ENCODE measurements at regions not wholly inside any gene's neighbourhood (a gene's known extent, or its start where the extent isn't known, plus 50 kb on each side); places are given as distances from the start of the nearest gene placed in this dataset.

GRCh38 chr3:65172209-65172608 is 484.4 kb upstream of the ADAMTS9 start (continued):
- no peak for TF ChIP-seq STAT6 (CRISPR knock-in tag; conservative IDR thresholded peaks at IDR 0.05; ENCODE audit: low read depth)

- no peak overlapping the region for H3K4me3 Mint-ChIP-seq
- H3K36me3 Mint-ChIP-seq: no peaks in the 10 kb centered on the region
- TF ChIP-seq AR (CRISPR knock-in tag; IDR thresholded peaks at IDR 0.05) (no peak), ZBTB21 (CRISPR knock-in tag; IDR thresholded peaks at IDR 0.05; ENCODE audit: borderline replicate concordance) (no peak), HMGA2 (CRISPR knock-in tag; IDR thresholded peaks at IDR 0.05) (no peak), ETV6 (CRISPR knock-in tag; IDR thresholded peaks at IDR 0.05) (no peak), MYBL2 (CRISPR knock-in tag; IDR thresholded peaks at IDR 0.05) (no peak), ZNF425 (CRISPR knock-in tag; conservative IDR thresholded peaks at IDR 0.05) (no peak), SP1 (CRISPR knock-in tag; conservative IDR thresholded peaks at IDR 0.05) (no peak), SMAD3 (CRISPR knock-in tag; IDR thresholded peaks at IDR 0.05; ENCODE audit: borderline replicate concordance) (no peak), TCF7 (CRISPR knock-in tag; IDR thresholded peaks at IDR 0.05; ENCODE audit: low read depth) (no peak)
- TF ChIP-seq, protein P1, sequence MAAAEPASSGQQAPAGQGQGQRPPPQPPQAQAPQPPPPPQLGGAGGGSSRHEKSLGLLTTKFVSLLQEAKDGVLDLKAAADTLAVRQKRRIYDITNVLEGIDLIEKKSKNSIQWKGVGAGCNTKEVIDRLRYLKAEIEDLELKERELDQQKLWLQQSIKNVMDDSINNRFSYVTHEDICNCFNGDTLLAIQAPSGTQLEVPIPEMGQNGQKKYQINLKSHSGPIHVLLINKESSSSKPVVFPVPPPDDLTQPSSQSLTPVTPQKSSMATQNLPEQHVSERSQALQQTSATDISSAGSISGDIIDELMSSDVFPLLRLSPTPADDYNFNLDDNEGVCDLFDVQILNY (CRISPR knock-in tag; IDR thresholded peaks at IDR 0.05): no peak
- TF ChIP-seq, protein P2, sequence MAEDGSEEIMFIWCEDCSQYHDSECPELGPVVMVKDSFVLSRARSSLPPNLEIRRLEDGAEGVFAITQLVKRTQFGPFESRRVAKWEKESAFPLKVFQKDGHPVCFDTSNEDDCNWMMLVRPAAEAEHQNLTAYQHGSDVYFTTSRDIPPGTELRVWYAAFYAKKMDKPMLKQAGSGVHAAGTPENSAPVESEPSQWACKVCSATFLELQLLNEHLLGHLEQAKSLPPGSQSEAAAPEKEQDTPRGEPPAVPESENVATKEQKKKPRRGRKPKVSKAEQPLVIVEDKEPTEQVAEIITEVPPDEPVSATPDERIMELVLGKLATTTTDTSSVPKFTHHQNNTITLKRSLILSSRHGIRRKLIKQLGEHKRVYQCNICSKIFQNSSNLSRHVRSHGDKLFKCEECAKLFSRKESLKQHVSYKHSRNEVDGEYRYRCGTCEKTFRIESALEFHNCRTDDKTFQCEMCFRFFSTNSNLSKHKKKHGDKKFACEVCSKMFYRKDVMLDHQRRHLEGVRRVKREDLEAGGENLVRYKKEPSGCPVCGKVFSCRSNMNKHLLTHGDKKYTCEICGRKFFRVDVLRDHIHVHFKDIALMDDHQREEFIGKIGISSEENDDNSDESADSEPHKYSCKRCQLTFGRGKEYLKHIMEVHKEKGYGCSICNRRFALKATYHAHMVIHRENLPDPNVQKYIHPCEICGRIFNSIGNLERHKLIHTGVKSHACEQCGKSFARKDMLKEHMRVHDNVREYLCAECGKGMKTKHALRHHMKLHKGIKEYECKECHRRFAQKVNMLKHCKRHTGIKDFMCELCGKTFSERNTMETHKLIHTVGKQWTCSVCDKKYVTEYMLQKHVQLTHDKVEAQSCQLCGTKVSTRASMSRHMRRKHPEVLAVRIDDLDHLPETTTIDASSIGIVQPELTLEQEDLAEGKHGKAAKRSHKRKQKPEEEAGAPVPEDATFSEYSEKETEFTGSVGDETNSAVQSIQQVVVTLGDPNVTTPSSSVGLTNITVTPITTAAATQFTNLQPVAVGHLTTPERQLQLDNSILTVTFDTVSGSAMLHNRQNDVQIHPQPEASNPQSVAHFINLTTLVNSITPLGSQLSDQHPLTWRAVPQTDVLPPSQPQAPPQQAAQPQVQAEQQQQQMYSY (CRISPR knock-in tag; IDR thresholded peaks at IDR 0.05): no peak
- TF ChIP-seq, protein P3, sequence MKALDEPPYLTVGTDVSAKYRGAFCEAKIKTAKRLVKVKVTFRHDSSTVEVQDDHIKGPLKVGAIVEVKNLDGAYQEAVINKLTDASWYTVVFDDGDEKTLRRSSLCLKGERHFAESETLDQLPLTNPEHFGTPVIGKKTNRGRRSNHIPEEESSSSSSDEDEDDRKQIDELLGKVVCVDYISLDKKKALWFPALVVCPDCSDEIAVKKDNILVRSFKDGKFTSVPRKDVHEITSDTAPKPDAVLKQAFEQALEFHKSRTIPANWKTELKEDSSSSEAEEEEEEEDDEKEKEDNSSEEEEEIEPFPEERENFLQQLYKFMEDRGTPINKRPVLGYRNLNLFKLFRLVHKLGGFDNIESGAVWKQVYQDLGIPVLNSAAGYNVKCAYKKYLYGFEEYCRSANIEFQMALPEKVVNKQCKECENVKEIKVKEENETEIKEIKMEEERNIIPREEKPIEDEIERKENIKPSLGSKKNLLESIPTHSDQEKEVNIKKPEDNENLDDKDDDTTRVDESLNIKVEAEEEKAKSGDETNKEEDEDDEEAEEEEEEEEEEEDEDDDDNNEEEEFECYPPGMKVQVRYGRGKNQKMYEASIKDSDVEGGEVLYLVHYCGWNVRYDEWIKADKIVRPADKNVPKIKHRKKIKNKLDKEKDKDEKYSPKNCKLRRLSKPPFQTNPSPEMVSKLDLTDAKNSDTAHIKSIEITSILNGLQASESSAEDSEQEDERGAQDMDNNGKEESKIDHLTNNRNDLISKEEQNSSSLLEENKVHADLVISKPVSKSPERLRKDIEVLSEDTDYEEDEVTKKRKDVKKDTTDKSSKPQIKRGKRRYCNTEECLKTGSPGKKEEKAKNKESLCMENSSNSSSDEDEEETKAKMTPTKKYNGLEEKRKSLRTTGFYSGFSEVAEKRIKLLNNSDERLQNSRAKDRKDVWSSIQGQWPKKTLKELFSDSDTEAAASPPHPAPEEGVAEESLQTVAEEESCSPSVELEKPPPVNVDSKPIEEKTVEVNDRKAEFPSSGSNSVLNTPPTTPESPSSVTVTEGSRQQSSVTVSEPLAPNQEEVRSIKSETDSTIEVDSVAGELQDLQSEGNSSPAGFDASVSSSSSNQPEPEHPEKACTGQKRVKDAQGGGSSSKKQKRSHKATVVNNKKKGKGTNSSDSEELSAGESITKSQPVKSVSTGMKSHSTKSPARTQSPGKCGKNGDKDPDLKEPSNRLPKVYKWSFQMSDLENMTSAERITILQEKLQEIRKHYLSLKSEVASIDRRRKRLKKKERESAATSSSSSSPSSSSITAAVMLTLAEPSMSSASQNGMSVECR (CRISPR knock-in tag; IDR thresholded peaks at IDR 0.05; ENCODE audit: borderline replicate concordance): no peak
- ChIA-PET POLR2A (interaction anchor here (1.2 kb wide), 1 partner anchor 145 kb away, joined by 3 read pairs; no protein-coding TSS in a partner anchor), CTCF (interaction anchor here (0.7 to 2.3 kb wide), 36 partner anchors 8 to 640 kb away, joined by 3 to 16 read pairs (median 4); no protein-coding TSS in a partner anchor)
- H3K9me3 Mint-ChIP-seq: no peaks in the 10 kb centered on the region
- peak; percentile 81 for ATAC-seq
- H3K27me3 Mint-ChIP-seq (ENCODE audit: low read depth): peaks cover 3% of the 10 kb centered on the region
- DNase-seq (ENCODE audit: low spot score): no peak
- peaks cover 6% of the 10 kb centered on the region for H3K4me1 Mint-ChIP-seq
- H3K27ac Mint-ChIP-seq: peak overlapping the region; percentile 60; the same call in 1 of the 2 replicates
These were observed 482.7 kb upstream of the ADAMTS9 start for GRCh38 chr3:65170390-65171042.

Measured in WTC11 (cell line).